ENCODE measurements at regions not wholly inside any gene's neighbourhood (a gene's known extent, or its start where the extent isn't known, plus 50 kb on each side); places are given as distances from the start of the nearest gene placed in this dataset.

DNA sequence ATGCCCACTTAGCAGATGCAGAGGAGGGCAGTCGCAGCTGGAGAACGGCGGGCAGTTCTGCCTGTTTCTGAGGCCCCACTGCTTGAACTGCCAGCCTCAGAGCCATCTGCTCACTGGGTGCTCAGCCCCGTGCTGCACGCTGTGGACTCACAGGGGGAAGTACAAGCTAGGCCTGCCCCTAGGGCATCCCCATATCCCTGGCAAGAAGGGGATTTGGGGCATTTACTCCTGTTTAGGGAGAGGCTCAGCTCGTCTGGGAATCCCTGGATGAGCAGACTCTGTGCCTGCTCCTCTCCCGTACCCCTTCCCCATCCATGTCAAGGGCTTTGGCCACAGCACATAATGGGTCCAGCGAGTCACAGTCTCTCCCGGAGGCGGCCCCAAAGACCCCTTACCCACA lies 169.8 kb upstream of the PKDCC start:
- TF ChIP-seq, protein P1, sequence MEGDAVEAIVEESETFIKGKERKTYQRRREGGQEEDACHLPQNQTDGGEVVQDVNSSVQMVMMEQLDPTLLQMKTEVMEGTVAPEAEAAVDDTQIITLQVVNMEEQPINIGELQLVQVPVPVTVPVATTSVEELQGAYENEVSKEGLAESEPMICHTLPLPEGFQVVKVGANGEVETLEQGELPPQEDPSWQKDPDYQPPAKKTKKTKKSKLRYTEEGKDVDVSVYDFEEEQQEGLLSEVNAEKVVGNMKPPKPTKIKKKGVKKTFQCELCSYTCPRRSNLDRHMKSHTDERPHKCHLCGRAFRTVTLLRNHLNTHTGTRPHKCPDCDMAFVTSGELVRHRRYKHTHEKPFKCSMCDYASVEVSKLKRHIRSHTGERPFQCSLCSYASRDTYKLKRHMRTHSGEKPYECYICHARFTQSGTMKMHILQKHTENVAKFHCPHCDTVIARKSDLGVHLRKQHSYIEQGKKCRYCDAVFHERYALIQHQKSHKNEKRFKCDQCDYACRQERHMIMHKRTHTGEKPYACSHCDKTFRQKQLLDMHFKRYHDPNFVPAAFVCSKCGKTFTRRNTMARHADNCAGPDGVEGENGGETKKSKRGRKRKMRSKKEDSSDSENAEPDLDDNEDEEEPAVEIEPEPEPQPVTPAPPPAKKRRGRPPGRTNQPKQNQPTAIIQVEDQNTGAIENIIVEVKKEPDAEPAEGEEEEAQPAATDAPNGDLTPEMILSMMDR (IDR thresholded peaks at IDR 0.05; ENCODE audit: low read depth, low read length), result no peak
- no peak for TF ChIP-seq EZH2phosphoT487 (IDR thresholded peaks at IDR 0.05; ENCODE audit: low read depth)
